HS-5 (cell line): ENCODE measurements at regions not wholly inside any gene's neighbourhood (a gene's known extent, or its start where the extent isn't known, plus 50 kb on each side); places are given as distances from the start of the nearest gene placed in this dataset.
"Not testable (repeated sequence)": the region's sequence is repeated elsewhere in the genome, so short reads cannot be mapped to it uniquely, and the experiment has no call there.

Source experiments
- DNase-seq: peaks from one replicate; pipeline ENCODE4 v3.0.0-alpha.2; 2012; ENCODE audit warnings: low read depth

- DNase-seq = no peak
These were observed 134.7 kb upstream of the USP9X start for GRCh38 chrX:40950546-40950945.

GRCh38 chrX:40951407-40951806 lies 133.8 kb upstream of the USP9X start:
- DNase-seq = not testable (repeated sequence)

GRCh38 chrX:40952855-40953254 lies 132.4 kb upstream of the USP9X start:
- DNase-seq = no peak

GRCh38 chrX:40953369-40953768 lies 131.9 kb upstream of the USP9X start:
- DNase-seq = no peak

GRCh38 chrX:40960041-40960440 lies 125.2 kb upstream of the USP9X start:
- DNase-seq = no peak

- DNase-seq = no peak
These were observed 122.3 kb upstream of the USP9X start for GRCh38 chrX:40962793-40963407.

GRCh38 chrX:40964008-40964407 lies 121.2 kb upstream of the USP9X start:
- DNase-seq = no peak

- DNase-seq = no peak
These were observed 120.3 kb upstream of the USP9X start for GRCh38 chrX:40964633-40965586.

- no peak for DNase-seq
These were observed 118.9 kb upstream of the USP9X start for GRCh38 chrX:40966213-40966820.

- DNase-seq = no peak
These were observed 117.1 kb upstream of the USP9X start for GRCh38 chrX:40968180-40968579.

GRCh38 chrX:40971736-40972135 lies 113.5 kb upstream of the USP9X start:
- DNase-seq = no peak

GRCh38 chrX:40973619-40974018 lies 111.6 kb upstream of the USP9X start:
- no peak for DNase-seq

GRCh38 chrX:40975951-40976350 lies 109.3 kb upstream of the USP9X start:
- DNase-seq = no peak

- DNase-seq = no peak
These were observed 108.3 kb upstream of the USP9X start for GRCh38 chrX:40976981-40977380.

- DNase-seq = no peak
These were observed 100.3 kb upstream of the USP9X start for GRCh38 chrX:40984962-40985361.

GRCh38 chrX:40987413-40987812 lies 97.8 kb upstream of the USP9X start:
- no peak for DNase-seq

- DNase-seq = no peak
These were observed 97.1 kb upstream of the USP9X start for GRCh38 chrX:40988100-40988499.

- not testable (repeated sequence) for DNase-seq
These were observed 91.8 kb upstream of the USP9X start for GRCh38 chrX:40993395-40993794.

- no peak for DNase-seq
These were observed 88.2 kb upstream of the USP9X start for GRCh38 chrX:40996886-40997530.

GRCh38 chrX:40998123-40998522 lies 87.1 kb upstream of the USP9X start:
- DNase-seq = no peak

GRCh38 chrX:41001327-41001726 lies 83.9 kb upstream of the USP9X start:
- no peak for DNase-seq

GRCh38 chrX:41002026-41002425 lies 83.2 kb upstream of the USP9X start:
- no peak for DNase-seq
